ENCODE measurements at regions not wholly inside any gene's neighbourhood (a gene's known extent, or its start where the extent isn't known, plus 50 kb on each side); places are given as distances from the start of the nearest gene placed in this dataset.

DNA sequence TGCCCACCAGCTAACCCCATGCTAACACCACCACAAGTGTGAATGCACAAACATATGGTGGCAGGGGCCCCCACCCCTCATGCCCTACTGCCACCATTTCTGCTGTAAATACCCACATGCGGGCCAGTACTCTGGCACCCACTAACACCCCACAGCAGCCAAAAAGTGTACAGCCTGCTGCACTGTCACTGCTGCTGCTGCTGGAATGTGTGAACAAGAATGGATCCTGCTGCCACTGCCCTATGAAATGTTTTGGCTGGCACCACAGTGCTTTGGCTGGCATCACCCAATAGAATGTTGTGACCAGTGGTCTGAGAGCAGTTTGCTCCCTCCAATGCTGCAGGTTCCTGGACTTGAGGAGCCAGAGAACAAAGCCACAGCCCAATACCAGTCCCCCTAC lies 606.6 kb upstream of the SORCS1 start:
- no peak for DNase-seq (ENCODE audit: low read depth)
- no peak overlapping the region for H3K4me3 ChIP-seq (ENCODE audit: control insufficient read depth, low read depth, low read length)
- TF ChIP-seq, protein P1, sequence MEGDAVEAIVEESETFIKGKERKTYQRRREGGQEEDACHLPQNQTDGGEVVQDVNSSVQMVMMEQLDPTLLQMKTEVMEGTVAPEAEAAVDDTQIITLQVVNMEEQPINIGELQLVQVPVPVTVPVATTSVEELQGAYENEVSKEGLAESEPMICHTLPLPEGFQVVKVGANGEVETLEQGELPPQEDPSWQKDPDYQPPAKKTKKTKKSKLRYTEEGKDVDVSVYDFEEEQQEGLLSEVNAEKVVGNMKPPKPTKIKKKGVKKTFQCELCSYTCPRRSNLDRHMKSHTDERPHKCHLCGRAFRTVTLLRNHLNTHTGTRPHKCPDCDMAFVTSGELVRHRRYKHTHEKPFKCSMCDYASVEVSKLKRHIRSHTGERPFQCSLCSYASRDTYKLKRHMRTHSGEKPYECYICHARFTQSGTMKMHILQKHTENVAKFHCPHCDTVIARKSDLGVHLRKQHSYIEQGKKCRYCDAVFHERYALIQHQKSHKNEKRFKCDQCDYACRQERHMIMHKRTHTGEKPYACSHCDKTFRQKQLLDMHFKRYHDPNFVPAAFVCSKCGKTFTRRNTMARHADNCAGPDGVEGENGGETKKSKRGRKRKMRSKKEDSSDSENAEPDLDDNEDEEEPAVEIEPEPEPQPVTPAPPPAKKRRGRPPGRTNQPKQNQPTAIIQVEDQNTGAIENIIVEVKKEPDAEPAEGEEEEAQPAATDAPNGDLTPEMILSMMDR (conservative IDR thresholded peaks at IDR 0.05; ENCODE audit: control insufficient read depth, insufficient read depth, low read depth, low read length) = no peak

DNA sequence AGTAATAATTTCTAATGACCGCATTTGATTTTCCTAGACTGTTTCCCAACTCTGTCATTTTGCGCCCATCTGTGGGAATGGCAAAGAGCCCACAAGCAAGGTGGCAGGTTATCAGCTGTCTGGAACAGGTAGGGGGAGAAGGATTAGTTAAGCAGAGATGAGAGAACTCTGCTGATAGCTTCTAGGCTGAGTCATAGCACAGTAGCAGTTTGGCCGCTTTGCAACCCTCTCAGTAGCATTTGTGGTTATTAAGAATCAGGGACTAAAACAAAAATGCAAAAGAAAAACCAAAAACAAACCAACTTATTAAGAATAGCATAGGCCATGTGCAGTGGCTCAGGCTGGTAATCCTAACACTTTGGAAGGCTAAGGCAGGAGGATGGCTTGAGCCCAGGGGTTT lies 602.7 kb upstream of the SORCS1 start:
- TF ChIP-seq, protein P1 (conservative IDR thresholded peaks at IDR 0.05; ENCODE audit: control insufficient read depth, insufficient read depth, low read depth, low read length) = no peak
- DNase-seq (ENCODE audit: low read depth) = no peak
- no peak overlapping the region for H3K4me3 ChIP-seq (ENCODE audit: control insufficient read depth, low read depth, low read length)

DNA sequence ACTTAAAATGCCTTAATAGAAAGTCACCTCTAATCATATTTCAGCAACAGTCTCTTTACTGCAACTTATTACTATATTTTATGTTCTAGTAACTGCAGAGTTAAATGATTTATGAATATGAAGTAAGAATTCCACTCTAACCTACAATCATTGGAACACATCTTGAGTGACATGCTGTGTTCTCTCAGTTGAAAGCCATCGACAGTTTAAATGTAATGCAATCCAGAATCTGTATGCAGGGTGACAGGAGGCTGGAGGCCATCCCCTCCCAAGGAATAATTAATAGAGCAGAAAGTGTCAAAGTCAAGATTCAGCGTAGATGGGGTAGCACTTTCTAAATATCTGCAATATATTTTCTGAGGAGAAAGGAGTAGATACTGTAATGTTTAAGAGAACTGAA lies 590.3 kb upstream of the SORCS1 start:
- TF ChIP-seq, protein P1 (conservative IDR thresholded peaks at IDR 0.05; ENCODE audit: control insufficient read depth, insufficient read depth, low read depth, low read length) = no peak
- no peak for DNase-seq (ENCODE audit: low read depth)
- no peak overlapping the region for H3K4me3 ChIP-seq (ENCODE audit: control insufficient read depth, low read depth, low read length)

DNA sequence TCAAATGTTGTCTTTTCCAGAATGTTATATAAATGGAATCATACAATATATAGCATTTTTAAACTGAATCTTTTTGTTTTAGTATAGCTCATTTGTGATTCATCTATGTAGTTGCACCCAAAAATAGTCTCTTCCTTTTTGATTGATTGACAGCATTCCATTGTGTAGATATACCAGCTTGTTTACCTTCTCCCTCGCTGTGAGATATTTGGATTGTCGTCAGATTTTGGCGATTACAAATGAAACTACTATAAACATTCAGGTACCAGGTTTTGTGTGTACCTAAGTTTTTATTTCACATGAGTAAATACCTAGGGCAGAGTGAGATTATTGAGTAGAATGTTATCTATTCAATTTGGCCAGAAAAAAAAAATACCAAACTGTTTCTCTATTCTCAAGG lies 584.7 kb upstream of the SORCS1 start:
- no peak overlapping the region for H3K4me3 ChIP-seq (ENCODE audit: control insufficient read depth, low read depth, low read length)
- TF ChIP-seq, protein P1 (conservative IDR thresholded peaks at IDR 0.05; ENCODE audit: control insufficient read depth, insufficient read depth, low read depth, low read length) = no peak
- DNase-seq (ENCODE audit: low read depth) = no peak

DNA sequence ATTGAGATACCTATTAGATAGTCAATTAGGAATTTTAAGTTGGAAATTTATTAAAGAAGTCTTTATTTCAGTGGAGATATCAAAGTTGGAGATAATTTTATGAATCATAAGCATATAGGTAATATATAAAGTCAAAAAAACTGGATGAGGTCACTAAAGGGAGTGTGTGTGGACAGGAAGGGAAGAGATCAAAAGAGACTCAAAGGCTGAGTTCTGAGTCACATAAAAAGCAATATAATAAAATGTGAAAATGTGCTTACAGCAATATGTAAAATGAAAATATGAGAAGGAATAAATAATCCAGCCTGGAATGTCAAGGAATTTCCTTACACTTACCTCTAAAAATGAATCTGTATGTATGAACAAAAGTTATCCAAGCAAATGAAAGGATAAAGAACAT lies 583.3 kb upstream of the SORCS1 start:
- no peak overlapping the region for H3K4me3 ChIP-seq (ENCODE audit: control insufficient read depth, low read depth, low read length)
- DNase-seq (ENCODE audit: low read depth) = no peak
- TF ChIP-seq, protein P1 (conservative IDR thresholded peaks at IDR 0.05; ENCODE audit: control insufficient read depth, insufficient read depth, low read depth, low read length) = no peak

DNA sequence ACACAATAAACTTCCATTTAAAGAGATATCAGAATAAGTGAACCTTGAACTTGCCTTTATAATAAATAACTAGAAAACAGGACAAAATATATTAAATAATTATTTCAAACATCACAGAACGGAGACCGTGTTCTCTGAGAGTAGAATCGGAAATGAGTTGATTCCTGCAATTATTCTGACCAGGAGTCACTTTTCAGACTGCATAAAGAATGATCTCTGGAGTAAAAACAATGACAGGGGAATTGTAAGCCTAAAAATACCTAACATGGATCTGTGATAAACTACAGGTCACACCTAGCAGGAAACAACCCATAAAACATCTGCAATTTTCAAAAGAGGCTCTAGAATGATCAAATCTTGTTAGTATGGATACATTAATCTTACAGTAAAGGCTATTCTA lies 577.5 kb upstream of the SORCS1 start:
- no peak overlapping the region for H3K4me3 ChIP-seq (ENCODE audit: control insufficient read depth, low read depth, low read length)
- TF ChIP-seq, protein P1 (conservative IDR thresholded peaks at IDR 0.05; ENCODE audit: control insufficient read depth, insufficient read depth, low read depth, low read length) = no peak
- DNase-seq (ENCODE audit: low read depth) = no peak

All from fibroblast of mammary gland (primary cell).